Right hindlimb (tissue), 1 donor: ENCODE measurements at regions not wholly inside any gene's neighbourhood (a gene's known extent, or its start where the extent isn't known, plus 50 kb on each side); places are given as distances from the start of the nearest gene placed in this dataset.

ENCODE experiments used
- DNase-seq: peaks from one replicate; pipeline ENCODE4 v3.0.0-alpha.2; 2018

DNA sequence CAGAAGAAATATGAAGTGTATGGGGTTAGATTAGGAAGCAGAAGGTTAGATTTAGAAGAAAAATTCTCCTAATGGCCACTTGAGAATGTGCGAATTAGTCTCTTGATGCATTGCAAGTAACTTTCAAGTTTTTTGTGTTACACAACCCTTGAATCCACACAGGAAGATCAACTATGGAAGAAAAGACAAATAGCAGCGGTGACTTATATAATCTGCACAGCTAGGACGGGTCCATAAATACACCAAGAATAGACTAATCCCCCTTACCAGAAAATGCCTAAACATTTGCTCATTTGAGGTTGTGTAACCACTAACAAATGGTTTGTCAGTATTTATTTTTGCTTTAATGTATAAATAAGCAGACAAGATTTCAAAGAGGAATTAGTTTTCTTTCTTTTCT lies 182.6 kb downstream of the TGFB2 start:
- no peak for DNase-seq

DNA sequence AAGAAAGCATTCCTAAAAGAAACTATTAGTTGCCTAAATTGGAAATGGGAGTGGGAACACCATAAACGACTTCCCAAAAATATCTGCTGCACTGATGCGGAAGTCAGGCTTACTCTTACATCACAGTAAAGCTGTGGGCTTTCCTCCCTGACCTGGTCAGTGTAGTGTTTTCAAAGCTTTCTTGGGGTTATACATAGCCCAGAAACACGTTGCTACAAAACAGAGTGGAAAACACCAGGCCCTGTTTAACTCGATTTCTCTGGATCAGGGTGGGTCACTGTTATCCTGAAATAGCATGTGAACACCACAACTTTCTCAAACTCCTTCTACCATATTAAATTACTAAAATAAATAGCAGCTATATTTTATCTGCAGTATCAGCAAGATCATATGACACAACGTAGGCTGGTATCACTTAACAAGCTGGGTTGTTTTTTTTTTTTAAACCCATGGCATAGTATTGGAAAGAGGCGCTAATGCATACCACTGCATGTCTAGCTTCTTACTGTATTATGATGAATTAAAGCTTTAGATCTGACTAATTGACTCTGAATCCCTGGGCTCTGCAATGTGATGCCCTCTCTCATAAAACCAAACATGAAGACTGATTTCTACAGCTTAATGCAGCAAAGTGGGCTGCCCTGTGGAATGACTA lies 184.6 kb downstream of the TGFB2 start:
- DNase-seq, result no peak

DNA sequence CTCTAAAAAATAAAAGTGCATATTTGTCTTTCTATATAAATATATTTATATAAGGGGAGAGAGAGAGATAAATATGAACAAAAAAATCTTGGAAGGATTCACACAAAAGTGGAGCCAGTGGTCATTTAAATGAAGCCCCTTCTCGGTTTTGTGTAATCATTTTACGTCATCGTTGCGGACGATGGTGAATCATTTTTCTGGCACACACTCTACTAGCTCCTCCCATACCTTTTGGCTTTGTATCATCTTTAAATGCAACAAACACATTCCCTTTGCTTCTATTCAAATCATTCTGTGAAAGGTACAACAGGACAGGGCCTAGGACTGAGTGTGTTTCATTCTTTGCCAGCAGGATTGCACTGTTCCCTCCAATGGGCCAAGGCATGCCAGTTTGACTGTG lies 186.8 kb downstream of the TGFB2 start:
- no peak for DNase-seq

DNA sequence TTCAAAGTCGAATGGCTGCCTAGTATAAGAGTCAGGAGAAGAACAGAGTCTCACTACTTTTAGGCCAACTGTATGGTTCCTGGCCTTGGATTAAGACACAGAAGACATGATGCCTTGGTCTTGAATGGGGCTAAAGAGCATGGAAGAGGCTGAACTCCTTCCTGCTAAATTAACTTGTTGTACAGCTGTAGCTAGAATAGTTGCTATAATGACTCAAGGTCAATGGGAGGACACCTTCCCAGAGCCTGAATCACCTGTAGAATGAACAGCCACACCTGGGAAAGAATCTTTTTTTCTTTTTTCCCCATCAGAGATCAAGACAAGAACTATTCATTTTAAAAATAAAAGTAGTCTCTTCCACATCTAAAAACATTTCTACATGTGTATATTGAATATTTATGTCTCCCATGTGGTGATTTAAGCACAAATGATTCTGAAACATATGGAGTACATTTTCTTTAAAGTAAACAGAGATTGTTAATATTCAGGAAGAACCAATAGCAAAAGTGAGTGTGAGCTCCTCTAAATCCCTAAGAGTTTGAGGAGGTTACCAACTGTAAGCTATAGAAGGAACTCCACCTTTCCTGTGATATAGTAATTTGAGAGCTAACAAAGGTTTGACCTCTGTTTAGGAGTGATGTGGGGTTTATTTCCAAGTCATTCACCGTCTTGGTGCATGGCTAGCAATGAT lies 191.3 kb downstream of the TGFB2 start:
- no peak for DNase-seq

DNA sequence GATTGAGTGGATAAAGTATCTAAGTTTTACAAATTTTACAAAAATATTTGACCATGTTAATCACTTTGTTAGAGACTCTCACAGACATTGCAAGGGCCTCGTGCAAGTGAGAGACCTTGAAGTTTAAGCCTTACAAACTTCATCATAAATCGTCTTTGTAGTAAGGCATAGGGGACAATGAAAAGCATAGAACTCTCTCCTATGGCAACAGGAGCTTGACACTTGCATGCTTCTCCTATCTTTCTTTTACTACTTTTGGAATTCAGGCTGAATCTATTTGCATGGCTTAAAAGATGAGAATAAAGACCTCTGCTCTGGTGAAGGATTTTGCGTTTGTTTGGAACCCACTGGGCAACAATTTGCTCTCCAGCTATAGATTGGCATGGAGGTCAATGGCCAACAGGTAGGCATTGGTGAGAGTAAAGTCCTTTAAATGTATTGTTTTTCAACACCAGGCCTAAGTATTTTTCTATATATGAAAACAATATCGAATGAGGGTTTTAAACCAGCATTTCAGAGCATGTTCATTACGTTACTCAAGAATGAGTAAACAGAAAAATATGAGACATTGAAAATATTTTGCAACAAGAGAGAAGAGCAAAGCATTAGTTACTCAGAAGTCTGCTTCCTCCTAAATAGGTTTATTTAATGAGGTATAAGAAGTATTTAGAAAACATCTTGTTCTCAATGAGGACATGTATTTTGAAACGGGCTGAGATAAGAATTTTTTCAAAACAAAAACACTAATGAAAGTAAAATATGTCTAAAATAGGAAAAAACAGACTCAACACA lies 192.2 kb downstream of the TGFB2 start:
- no peak for DNase-seq

DNA sequence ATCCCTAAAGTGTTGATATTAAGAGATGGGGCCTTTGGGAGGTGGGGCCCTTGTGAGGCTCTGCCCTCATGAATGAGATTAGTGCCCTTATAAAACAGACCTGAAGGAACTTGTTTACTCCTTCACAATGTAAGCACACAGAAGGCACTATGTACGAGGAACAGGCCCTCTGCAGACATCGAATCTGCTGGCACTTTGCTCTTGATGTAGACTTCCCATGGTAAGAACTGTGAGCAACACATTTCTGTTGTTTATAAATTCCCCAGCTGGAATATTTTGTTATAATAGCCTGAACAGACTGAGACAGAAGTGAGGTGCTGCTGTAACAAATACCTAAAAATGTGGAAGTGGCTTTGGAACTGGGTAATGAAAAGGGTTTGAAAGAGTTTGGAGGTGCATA lies 193.2 kb downstream of the TGFB2 start:
- DNase-seq, result no peak

DNA sequence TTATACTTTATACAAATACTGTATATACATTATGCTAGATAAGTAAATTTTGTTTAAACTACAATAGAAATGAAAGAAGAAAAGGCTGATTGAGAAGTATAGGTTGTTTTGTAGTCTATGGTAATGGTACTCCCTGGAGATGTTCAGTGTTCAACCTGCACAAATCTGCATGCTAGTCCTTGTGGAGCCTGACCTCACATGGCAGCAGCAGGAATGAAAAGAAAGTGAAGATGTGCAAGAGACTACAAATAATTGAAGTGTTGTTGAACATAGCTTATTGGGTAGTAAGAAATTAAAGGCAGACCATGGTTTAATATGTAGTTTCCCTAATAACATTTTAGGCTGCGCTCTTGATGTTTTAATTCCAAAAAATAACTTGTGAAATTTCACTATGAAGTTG lies 201.2 kb downstream of the TGFB2 start:
- no peak for DNase-seq

DNA sequence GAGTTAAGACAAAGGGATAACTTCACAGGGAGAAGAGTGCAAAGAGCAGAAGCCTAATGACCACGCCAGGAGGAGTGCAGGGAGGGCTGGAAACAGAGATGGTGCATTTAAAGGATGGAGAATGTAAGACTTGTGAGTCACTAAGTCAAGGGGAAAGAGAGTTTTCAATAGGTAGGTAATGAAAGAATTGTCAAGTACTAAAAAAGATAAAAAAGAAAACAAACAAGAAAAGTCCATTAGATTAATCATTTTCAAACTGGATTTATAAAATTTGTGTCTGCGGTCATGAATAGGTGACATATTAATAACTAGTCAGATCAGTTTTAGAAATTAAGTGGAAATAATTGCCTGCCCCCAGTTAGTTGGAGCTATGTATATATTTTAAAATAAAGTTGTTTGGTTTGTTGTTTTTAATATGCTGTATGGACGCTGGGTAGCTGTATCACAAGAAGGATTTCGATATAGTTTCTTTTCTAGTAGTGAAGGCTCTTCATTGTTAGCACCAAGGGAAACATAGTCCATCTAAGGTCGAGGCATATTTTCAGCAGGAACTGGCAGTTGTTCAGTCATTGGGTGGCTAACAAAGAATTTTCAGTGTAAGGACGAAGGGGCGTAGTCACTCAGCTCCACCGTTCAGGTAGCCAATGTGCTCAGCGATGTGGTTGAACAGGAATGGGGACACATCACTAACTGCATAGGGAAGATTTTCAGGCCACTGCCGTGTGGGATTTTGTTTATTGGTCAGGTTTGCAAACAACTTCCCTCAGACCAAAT lies 203.0 kb downstream of the TGFB2 start:
- DNase-seq, result no peak

DNA sequence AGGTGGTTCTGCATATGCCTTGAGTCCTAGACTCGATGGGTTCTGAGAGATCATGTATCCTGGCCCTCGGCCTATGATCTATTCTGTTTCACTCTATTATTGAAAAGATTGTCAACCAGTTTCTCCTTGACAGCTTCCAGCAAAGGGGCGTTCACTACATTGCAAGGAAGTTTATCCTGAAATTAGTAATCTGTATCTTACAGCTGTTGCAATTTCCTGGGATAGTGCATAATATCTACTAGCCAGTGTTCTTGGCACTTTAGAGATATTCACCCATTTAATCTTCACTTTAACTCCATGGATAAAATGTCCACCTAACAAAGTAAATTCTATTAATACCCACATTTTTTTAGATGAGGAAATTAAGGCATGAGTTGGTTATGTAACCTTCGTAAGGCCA lies 203.6 kb downstream of the TGFB2 start:
- no peak for DNase-seq

DNA sequence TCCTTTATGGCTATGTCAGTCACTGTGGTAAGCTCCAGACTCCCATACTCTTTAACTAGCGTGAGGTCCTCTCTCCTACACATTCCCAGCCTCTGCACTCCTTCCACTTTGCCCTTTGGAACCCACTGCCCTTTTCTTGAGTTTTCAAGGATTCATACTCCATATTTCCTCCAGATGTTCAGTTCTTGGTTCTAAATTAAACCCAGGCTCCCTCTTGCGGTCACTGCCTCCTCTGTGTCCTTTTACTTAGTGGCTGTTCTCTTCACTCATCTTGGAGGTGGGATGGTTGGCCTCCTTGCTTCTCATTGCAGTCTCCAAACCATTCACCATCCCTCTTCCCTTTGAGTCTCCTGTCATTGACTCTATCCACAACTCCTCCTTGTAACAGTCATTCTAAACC lies 208.1 kb downstream of the TGFB2 start:
- no peak for DNase-seq

DNA sequence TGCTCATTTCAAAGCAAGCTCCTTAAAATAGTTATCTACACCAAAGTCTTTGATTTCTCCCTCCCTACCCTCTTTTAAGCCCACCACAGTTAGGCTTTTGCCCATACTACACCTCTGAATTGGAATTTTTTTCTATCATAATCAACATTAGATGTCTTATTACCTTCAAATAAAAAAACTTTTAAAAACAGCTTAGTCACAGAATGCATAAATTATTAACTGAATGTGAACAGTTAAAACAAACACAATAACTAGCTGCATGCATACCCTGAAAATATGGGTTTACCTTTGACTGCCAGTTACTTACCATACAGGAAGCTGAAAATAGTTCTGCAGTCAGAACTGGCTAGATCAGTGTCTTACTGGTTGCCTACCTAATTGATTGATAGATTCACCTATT lies 210.9 kb downstream of the TGFB2 start:
- no peak for DNase-seq

DNA sequence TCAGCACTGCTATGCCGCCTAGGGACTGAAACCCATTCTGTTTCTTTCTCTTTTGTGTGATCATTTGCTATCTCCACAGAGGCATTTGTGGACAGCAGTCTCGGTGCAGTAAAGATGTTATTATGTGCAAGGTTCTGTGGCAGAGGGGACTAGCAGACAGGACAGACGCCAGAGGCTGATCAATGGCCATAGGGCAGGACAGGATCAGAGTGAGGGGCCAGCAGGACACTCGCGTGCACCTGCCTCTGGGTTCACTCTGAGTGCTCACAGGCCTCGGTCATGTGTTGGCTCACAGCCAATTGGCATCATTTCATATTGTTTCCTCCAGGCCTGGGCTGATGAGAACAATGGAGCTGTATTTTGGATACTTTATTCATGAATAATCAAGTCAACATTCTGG lies 212.6 kb downstream of the TGFB2 start:
- DNase-seq, result peak; percentile 72

DNA sequence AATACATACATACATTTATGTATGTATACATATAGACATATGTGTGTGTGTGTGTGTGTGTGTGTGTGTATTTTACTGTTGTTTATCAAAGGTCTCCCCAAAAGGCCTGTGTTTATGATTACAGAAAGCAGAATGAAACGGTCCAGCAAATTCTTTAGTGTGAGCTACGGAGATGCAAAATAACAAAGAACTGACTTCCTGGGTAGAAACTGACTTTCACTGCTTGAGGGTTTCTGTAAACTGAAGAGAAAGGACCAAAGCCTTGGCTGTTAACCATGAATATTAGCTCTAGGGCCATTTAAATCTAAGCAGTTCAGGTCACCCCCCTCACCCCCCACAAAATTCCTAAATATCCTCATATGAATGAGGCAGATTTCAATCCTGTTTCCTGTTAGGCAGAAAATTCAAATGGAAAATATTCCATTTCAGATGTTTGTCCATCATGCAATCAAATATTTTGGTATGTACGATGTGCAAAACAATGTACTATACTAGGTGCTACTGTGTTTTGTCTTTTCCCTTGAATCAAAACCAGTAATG lies 213.2 kb downstream of the TGFB2 start:
- no peak for DNase-seq

DNA sequence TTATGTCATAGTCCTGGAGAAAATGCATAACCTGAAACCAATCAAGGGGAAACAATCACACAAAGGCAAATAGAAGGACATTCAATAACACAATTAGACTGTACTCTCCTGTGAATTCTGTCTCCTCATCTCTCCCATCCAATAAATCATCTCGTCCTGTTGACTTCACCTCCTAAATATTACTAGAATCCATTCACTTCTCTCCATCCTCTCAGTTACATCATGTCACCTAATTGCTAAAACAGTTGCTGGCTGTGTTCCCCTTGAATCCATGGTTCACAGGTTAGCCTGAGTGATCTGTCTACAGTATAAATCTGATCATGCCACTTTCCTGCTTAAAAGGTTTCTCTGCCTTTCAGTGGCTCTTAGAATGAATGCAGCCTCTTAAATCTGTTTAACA lies 220.2 kb downstream of the TGFB2 start:
- no peak for DNase-seq

DNA sequence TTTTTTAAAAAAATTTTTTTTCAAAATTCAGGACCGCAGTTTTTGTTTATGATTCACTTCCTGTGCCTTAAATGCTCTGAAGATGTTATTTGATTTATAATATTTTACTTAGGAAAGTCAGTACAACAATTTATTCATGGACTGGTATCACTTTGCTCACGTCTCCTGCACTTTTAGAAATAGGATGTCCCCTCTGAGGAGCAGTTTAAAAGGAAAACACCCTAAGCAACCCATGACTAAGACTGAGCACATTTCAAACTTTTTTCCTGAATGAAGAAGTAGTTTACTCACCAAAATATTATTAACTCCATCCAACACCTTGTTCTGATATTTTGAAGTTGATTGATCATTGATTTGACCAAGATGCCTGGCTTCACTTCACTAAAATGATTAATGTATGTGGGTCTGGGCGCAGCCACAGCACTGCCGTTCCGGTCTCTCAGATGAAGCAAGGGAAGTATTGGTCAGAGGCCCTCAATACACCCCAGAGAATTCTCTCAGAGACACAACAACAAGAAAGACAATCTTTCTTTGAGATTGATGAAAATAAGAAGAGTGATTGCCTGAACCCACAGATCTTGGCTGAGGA lies 223.9 kb downstream of the TGFB2 start:
- DNase-seq, result no peak

DNA sequence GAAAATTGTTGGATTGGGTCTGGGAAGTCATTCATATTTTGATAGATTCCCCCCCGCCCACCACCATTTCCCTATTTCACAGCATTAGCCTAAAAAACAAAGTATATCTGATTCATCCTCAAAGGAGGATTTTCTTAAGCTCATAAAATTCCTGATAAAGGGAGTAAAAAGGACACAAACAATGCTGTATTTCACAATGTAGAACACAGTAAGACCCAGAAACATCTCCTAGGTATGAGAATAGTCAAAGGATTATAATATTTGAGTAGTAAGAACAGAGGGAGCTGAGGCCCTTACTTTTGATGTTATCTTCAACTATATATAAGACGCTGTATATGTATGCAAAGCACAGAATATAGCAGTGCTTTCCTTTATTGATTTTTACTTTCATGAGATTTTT lies 225.3 kb downstream of the TGFB2 start:
- DNase-seq, result no peak

DNA sequence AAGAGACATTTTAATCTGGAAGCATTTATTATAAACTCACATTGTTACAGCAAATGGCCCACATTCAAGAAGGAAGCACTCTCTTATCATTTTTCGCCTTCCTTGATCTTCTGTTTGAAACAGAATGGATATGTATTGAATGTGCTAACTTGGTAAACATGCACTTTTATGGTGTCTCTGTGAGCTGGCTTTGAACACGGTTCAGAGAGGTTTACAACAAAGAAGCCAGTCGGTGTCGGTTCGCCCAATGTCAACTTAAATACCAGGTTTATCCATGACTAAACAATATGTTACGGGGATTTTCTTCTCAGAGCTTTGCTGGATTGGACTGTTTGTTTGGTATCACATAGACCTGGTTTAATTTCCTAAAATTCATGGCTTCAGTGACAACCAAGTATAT lies 226.4 kb downstream of the TGFB2 start:
- DNase-seq, result no peak

DNA sequence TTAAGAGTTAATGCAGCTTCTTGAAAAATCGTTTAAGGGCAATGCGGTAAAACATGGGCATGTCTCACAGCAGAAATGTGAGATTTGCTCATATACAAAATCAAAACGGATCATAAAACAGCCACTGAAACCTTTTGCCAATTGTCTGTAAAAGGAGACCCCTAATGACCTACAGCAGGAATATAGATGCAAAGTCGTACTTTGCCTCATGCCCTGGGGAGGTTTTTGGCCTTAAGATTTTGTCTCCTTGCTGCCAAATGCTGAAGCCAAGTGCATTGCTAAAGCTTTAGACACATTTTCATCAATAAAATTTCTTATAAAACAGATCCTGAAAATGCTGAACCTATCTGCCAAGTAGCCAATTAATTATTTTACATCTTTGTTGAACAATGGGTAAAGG lies 226.9 kb downstream of the TGFB2 start:
- DNase-seq, result peak; percentile 76

DNA sequence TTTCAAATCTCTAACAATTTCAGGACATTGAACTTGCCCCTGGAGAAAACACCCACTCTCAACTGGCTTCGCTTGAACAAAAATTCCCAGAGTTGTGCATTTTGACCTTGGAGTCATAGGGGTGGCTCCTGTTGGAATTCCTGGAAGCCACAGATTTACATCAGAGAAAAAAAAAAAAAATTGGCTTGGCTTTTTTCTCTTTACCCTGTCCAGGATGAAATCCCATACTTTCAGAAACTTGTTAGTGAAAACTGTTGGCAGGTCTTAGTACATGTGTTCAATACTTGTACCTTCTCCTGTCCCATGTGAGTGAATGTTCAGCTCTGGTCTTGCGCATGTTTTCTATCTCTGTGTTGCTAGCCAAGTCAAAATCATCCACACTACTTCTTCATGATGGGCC lies 228.8 kb downstream of the TGFB2 start:
- no peak for DNase-seq

DNA sequence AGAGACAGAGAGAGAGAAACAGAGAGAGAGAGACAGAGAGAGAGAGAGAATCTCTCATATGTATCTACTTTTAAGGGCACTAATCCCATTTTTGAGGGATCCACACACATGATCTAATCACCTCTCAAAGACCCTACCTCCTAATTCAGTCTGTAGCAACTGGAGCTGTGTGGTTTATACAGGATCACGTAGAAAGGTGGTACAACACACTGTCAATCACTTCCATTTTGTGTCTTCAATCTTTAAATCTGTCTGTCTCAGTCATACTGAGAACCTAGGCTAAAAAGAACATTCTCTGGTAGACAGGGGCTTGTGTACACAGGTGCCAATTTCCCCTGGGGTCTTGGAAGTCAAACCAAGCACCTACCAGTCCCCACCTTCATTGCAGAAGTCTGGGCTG lies 229.9 kb downstream of the TGFB2 start:
- DNase-seq, result no peak

DNA sequence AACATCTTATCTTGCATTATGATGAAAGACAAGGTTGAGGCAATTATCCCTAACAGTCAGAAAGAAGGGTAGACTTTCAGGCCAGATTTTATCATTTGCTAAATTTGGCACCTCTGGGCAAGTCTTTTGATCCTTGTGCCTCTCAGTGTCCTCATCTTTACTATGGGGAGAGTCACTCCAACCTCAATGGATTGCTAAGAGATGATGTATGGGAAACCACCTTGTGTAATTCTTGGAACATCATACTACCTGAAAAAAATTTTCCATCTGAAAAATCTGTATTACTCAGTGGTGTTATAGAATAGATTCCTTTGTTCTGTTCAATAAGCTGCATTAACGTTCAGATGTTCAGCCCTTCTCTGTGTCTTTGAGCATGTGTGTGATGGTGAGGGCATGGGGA lies 230.7 kb downstream of the TGFB2 start:
- no peak for DNase-seq

DNA sequence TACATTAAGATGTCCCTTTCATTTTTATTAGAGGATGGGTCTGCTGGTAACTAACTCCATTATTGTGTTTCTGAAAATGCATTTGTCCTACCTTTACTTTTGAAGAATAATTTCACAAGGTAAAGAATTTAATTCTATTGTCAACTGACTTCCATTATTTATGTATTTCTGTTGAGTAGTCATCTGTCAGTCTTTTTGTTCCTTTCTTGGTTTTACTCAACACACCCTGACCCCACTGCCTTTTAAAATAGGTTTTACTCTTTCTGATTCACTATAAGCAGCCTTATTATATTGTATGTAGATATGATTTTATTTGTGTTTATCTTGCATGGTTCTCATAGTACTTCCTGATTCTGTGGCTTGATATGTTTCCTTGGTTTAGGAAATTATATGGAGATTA lies 237.5 kb downstream of the TGFB2 start:
- no peak for DNase-seq
